ENCODE measurements at regions not wholly inside any gene's neighbourhood (a gene's known extent, or its start where the extent isn't known, plus 50 kb on each side); places are given as distances from the start of the nearest gene placed in this dataset.
A peak's percentile ranks its signal among the peaks of the same experiment; 100 is the strongest.

- no peak overlapping the region for H3K9ac ChIP-seq (ENCODE audit: low read length)
- H3K9me3 ChIP-seq (ENCODE audit: control insufficient read depth, insufficient read depth, low read depth, low read length), result no peaks in the 10 kb centered on the region
- peaks cover 42% of the 10 kb centered on the region for H3K4me1 ChIP-seq (ENCODE audit: control insufficient read depth, insufficient read depth, low read length)
- no peaks in the 10 kb centered on the region for H3K27me3 ChIP-seq (ENCODE audit: control insufficient read depth, insufficient read depth, low read length)
- H3K4me3 ChIP-seq (ENCODE audit: low read depth, low read length), result no peak overlapping the region
- H3K36me3 ChIP-seq (ENCODE audit: control insufficient read depth, insufficient read depth, low read length), result no peaks in the 10 kb centered on the region
- H3K27ac ChIP-seq (ENCODE audit: low read depth, low read length), result no peak overlapping the region
Measured at GRCh38 chr14:65224799-65225198, 122.5 kb upstream of the MAX start.

GRCh38 chr14:65225299-65226159 is 123.2 kb upstream of the MAX start:
- Histone ChIP-seq H3K9ac (ENCODE audit: low read length) (no peak overlapping the region), H3K27ac (ENCODE audit: low read depth, low read length) (no peak overlapping the region), H3K36me3 (ENCODE audit: control insufficient read depth, insufficient read depth, low read length) (no peaks in the 10 kb centered on the region), H3K9me3 (ENCODE audit: control insufficient read depth, insufficient read depth, low read depth, low read length) (no peaks in the 10 kb centered on the region), H3K27me3 (ENCODE audit: control insufficient read depth, insufficient read depth, low read length) (no peaks in the 10 kb centered on the region), H3K4me1 (ENCODE audit: control insufficient read depth, insufficient read depth, low read length) (peaks cover 49% of the 10 kb centered on the region), H3K4me3 (ENCODE audit: low read depth, low read length) (no peak overlapping the region)

- Histone ChIP-seq H3K27ac (ENCODE audit: low read depth, low read length) (no peak overlapping the region), H3K9me3 (ENCODE audit: control insufficient read depth, insufficient read depth, low read depth, low read length) (no peaks in the 10 kb centered on the region), H3K4me3 (ENCODE audit: low read depth, low read length) (no peak overlapping the region), H3K4me1 (ENCODE audit: control insufficient read depth, insufficient read depth, low read length) (peaks cover 56% of the 10 kb centered on the region), H3K36me3 (ENCODE audit: control insufficient read depth, insufficient read depth, low read length) (no peaks in the 10 kb centered on the region), H3K27me3 (ENCODE audit: control insufficient read depth, insufficient read depth, low read length) (no peaks in the 10 kb centered on the region), H3K9ac (ENCODE audit: low read length) (no peak overlapping the region)
Measured at GRCh38 chr14:65226824-65227604, 124.7 kb upstream of the MAX start.

- Histone ChIP-seq H3K27me3 (ENCODE audit: control insufficient read depth, insufficient read depth, low read length) (no peaks in the 10 kb centered on the region), H3K4me3 (ENCODE audit: low read depth, low read length) (no peak overlapping the region), H3K4me1 (ENCODE audit: control insufficient read depth, insufficient read depth, low read length) (peaks cover 48% of the 10 kb centered on the region), H3K9me3 (ENCODE audit: control insufficient read depth, insufficient read depth, low read depth, low read length) (no peaks in the 10 kb centered on the region), H3K27ac (ENCODE audit: low read depth, low read length) (no peak overlapping the region), H3K9ac (ENCODE audit: low read length) (no peak overlapping the region), H3K36me3 (ENCODE audit: control insufficient read depth, insufficient read depth, low read length) (no peaks in the 10 kb centered on the region)
Measured at GRCh38 chr14:65228436-65228835, 126.1 kb upstream of the MAX start.

- H3K9me3 ChIP-seq (ENCODE audit: control insufficient read depth, insufficient read depth, low read depth, low read length), result no peaks in the 10 kb centered on the region
- H3K27me3 ChIP-seq (ENCODE audit: control insufficient read depth, insufficient read depth, low read length), result no peaks in the 10 kb centered on the region
- H3K9ac ChIP-seq (ENCODE audit: low read length), result no peak overlapping the region
- H3K4me3 ChIP-seq (ENCODE audit: low read depth, low read length), result no peak overlapping the region; the same call in 1 of the 2 replicates
- H3K36me3 ChIP-seq (ENCODE audit: control insufficient read depth, insufficient read depth, low read length), result no peaks in the 10 kb centered on the region
- no peak overlapping the region for H3K27ac ChIP-seq (ENCODE audit: low read depth, low read length)
- peaks cover 48% of the 10 kb centered on the region for H3K4me1 ChIP-seq (ENCODE audit: control insufficient read depth, insufficient read depth, low read length)
Measured at GRCh38 chr14:65228956-65229747, 126.8 kb upstream of the MAX start.

GRCh38 chr14:65229748-65230728 is 127.7 kb upstream of the MAX start:
- no peaks in the 10 kb centered on the region for H3K27me3 ChIP-seq (ENCODE audit: control insufficient read depth, insufficient read depth, low read length)
- H3K9ac ChIP-seq (ENCODE audit: low read length), result peak overlapping the region; percentile 36
- H3K4me3 ChIP-seq (ENCODE audit: low read depth, low read length), result no peak overlapping the region; the same call in 1 of the 2 replicates
- H3K36me3 ChIP-seq (ENCODE audit: control insufficient read depth, insufficient read depth, low read length), result no peaks in the 10 kb centered on the region
- H3K27ac ChIP-seq (ENCODE audit: low read depth, low read length), result no peak overlapping the region
- peaks cover 43% of the 10 kb centered on the region for H3K4me1 ChIP-seq (ENCODE audit: control insufficient read depth, insufficient read depth, low read length)
- no peaks in the 10 kb centered on the region for H3K9me3 ChIP-seq (ENCODE audit: control insufficient read depth, insufficient read depth, low read depth, low read length)

- Histone ChIP-seq H3K9ac (ENCODE audit: low read length) (no peak overlapping the region), H3K36me3 (ENCODE audit: control insufficient read depth, insufficient read depth, low read length) (no peaks in the 10 kb centered on the region), H3K4me1 (ENCODE audit: control insufficient read depth, insufficient read depth, low read length) (peaks cover 31% of the 10 kb centered on the region), H3K9me3 (ENCODE audit: control insufficient read depth, insufficient read depth, low read depth, low read length) (no peaks in the 10 kb centered on the region), H3K27ac (ENCODE audit: low read depth, low read length) (no peak overlapping the region), H3K4me3 (ENCODE audit: low read depth, low read length) (no peak overlapping the region), H3K27me3 (ENCODE audit: control insufficient read depth, insufficient read depth, low read length) (no peaks in the 10 kb centered on the region)
Measured at GRCh38 chr14:65231286-65231980, 129.1 kb upstream of the MAX start.

GRCh38 chr14:65234752-65235361 is 132.5 kb upstream of the MAX start:
- H3K4me1 ChIP-seq (ENCODE audit: control insufficient read depth, insufficient read depth, low read length), result peaks cover 45% of the 10 kb centered on the region
- no peaks in the 10 kb centered on the region for H3K9me3 ChIP-seq (ENCODE audit: control insufficient read depth, insufficient read depth, low read depth, low read length)
- H3K27me3 ChIP-seq (ENCODE audit: control insufficient read depth, insufficient read depth, low read length), result no peaks in the 10 kb centered on the region
- H3K4me3 ChIP-seq (ENCODE audit: low read depth, low read length), result no peak overlapping the region
- H3K27ac ChIP-seq (ENCODE audit: low read depth, low read length), result no peak overlapping the region
- no peak overlapping the region for H3K9ac ChIP-seq (ENCODE audit: low read length)
- H3K36me3 ChIP-seq (ENCODE audit: control insufficient read depth, insufficient read depth, low read length), result no peaks in the 10 kb centered on the region

- no peak overlapping the region for H3K4me3 ChIP-seq (ENCODE audit: low read depth, low read length)
- no peak overlapping the region for H3K9ac ChIP-seq (ENCODE audit: low read length)
- H3K4me1 ChIP-seq (ENCODE audit: control insufficient read depth, insufficient read depth, low read length), result peaks cover 31% of the 10 kb centered on the region
- no peaks in the 10 kb centered on the region for H3K27me3 ChIP-seq (ENCODE audit: control insufficient read depth, insufficient read depth, low read length)
- no peaks in the 10 kb centered on the region for H3K9me3 ChIP-seq (ENCODE audit: control insufficient read depth, insufficient read depth, low read depth, low read length)
- no peaks in the 10 kb centered on the region for H3K36me3 ChIP-seq (ENCODE audit: control insufficient read depth, insufficient read depth, low read length)
- no peak overlapping the region; the same call in 1 of the 2 replicates for H3K27ac ChIP-seq (ENCODE audit: low read depth, low read length)
Measured at GRCh38 chr14:65237023-65237814, 134.9 kb upstream of the MAX start.

Data from HUES6 (cell line).